ENCODE measurements at regions not wholly inside any gene's neighbourhood (a gene's known extent, or its start where the extent isn't known, plus 50 kb on each side); places are given as distances from the start of the nearest gene placed in this dataset.

- H3K4me3 ChIP-seq (ENCODE audit: low read depth, low read length) = no peak overlapping the region
- TF ChIP-seq CTCF (conservative IDR thresholded peaks at IDR 0.05; ENCODE audit: low read depth, low read length) = no peak
- no peak for DNase-seq (ENCODE audit: low read depth)
These were observed 633.6 kb downstream of the ZNF385D start for GRCh38 chr3:21117370-21117769.

DNA sequence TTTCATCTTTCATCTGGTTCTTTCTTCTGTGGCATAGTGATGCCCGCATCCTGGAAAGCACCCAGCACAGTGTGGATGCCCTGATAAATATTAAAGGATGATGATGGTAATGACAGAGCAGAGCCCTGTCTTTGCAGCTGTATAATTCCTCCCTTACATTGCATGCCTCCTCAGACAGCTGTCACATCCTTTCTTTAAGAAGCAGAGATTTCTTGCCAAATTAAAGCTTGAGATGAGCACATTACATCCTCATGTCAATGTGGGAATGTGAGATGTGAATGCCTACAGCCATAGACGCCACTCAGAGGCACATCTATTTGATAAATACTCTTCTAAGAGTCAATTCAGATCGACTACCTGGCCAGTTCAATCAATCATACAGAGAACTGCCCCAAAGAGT is 642.0 kb downstream of the ZNF385D start:
- TF ChIP-seq CTCF (conservative IDR thresholded peaks at IDR 0.05; ENCODE audit: low read depth, low read length) = no peak
- DNase-seq (ENCODE audit: low read depth) = no peak
- no peak overlapping the region for H3K4me3 ChIP-seq (ENCODE audit: low read depth, low read length)

DNA sequence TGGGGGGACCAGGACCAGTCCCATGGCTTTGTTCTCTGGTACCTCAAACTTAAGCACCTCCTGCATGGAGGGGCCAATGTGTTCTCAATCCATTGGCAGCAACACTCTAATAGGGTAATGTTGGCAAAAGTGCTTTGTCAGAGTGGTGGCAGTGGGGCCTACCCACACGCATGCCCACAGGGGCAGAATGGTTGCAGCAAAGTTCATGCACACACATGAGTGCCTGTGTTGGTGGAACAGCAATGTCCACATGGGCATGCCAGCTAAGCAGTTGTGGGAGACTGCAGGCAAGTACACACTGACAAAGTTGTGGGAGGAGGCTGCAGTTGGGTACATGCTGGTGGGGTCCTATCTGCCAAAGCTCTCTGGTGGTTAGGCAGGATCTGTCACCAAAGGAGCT is 645.2 kb downstream of the ZNF385D start:
- DNase-seq (ENCODE audit: low read depth) = no peak
- no peak for TF ChIP-seq CTCF (conservative IDR thresholded peaks at IDR 0.05; ENCODE audit: low read depth, low read length)

GRCh38 chr3:21100656-21101359 is 650.2 kb downstream of the ZNF385D start:
- DNase-seq (ENCODE audit: low read depth) = no peak
- TF ChIP-seq CTCF (conservative IDR thresholded peaks at IDR 0.05; ENCODE audit: low read depth, low read length) = no peak

More for the DNA sequence above, 645.2 kb downstream of the ZNF385D start:
- H3K4me3 ChIP-seq (ENCODE audit: low read depth, low read length) = no peak overlapping the region

GRCh38 chr3:21094686-21095085 is 656.3 kb downstream of the ZNF385D start:
- TF ChIP-seq CTCF (conservative IDR thresholded peaks at IDR 0.05; ENCODE audit: low read depth, low read length) = no peak
- no peak overlapping the region for H3K4me3 ChIP-seq (ENCODE audit: low read depth, low read length)
- DNase-seq (ENCODE audit: low read depth) = no peak

More at GRCh38 chr3:21100656-21101359, 650.2 kb downstream of the ZNF385D start:
- H3K4me3 ChIP-seq (ENCODE audit: low read depth, low read length) = no peak overlapping the region

DNA sequence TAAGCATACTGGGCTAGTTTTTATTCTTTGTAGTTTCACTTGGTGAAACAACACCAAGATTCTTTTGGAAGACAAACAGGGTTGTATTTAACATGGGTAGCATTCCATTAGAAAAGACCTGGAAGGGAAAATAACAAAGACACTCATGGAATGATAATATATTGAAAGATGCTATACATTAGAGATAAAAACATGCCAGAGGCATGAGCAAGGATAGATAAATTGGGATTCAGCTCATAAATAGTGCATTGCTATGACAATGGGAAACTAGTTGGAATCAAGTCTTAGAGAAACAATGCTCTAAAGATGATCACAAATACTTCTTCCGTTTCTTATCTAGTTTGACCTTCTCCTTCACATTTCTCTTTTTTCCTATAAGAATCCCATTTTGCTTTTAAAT is 677.4 kb downstream of the ZNF385D start:
- no peak for TF ChIP-seq CTCF (conservative IDR thresholded peaks at IDR 0.05; ENCODE audit: low read depth, low read length)
- H3K4me3 ChIP-seq (ENCODE audit: low read depth, low read length) = no peak overlapping the region
- DNase-seq (ENCODE audit: low read depth) = no peak

Measured in epithelial cell of proximal tubule (primary cell).